ENCODE measurements at regions not wholly inside any gene's neighbourhood (a gene's known extent, or its start where the extent isn't known, plus 50 kb on each side); places are given as distances from the start of the nearest gene placed in this dataset.
A peak's percentile ranks its signal among the peaks of the same experiment; 100 is the strongest.

- TF ChIP-seq ZNF302 (tag by site-specific recombination; IDR thresholded peaks at IDR 0.05; ENCODE audit: low read depth) (no peak), SETDB1 (IDR thresholded peaks at IDR 0.05; ENCODE audit: insufficient read length, low read length) (no peak), ZNF394 (tag by site-specific recombination; IDR thresholded peaks at IDR 0.05; ENCODE audit: borderline replicate concordance) (no peak), ZNF830 (tag by site-specific recombination; IDR thresholded peaks at IDR 0.05; ENCODE audit: low read depth) (no peak), ZNF133 (tag by site-specific recombination; IDR thresholded peaks at IDR 0.05) (no peak), ZBTB17 (tag by site-specific recombination; IDR thresholded peaks at IDR 0.05) (no peak), ZBTB1 (tag by site-specific recombination; IDR thresholded peaks at IDR 0.05) (no peak), TRIM28 (IDR thresholded peaks at IDR 0.05; ENCODE audit: borderline replicate concordance, low read length) (no peak), KLF1 (tag by site-specific recombination; IDR thresholded peaks at IDR 0.05) (no peak)
These were observed 1526.8 kb downstream of the BRD1 start (continued) for GRCh38 chr22:48300877-48301276.

- TF ChIP-seq ZNF302 (tag by site-specific recombination; IDR thresholded peaks at IDR 0.05; ENCODE audit: low read depth): no peak
- TF ChIP-seq EGR2 (tag by site-specific recombination; IDR thresholded peaks at IDR 0.05; ENCODE audit: low read depth): 0 out of 2 replicates have a peak, but pooled peaks have one; percentile 20
- Histone ChIP-seq H3K9me3 (ENCODE audit: control insufficient read depth, insufficient read depth, low read depth, low read length) (no peaks in the 10 kb centered on the region), H3K4me3 (ENCODE audit: low read depth, low read length) (no peak overlapping the region), H3K36me3 (ENCODE audit: control insufficient read depth in 2 of 2, insufficient read depth in 1 of 2, low read length in 2 of 2) (no peaks in the 10 kb centered on the region), H3K4me1 (ENCODE audit: control insufficient read depth, insufficient read depth, low read length) (no peaks in the 10 kb centered on the region), H3K27ac (ENCODE audit: extremely low read depth, low read depth, low read length) (no peak overlapping the region)
- ChIA-PET CTCF (no interaction called here), POLR2A (no interaction called here)
These were observed 1527.9 kb downstream of the BRD1 start for GRCh38 chr22:48299801-48300200.

GRCh38 chr22:48299124-48299523 lies 1528.5 kb downstream of the BRD1 start:
- Histone ChIP-seq H3K9me3 (ENCODE audit: control insufficient read depth, insufficient read depth, low read depth, low read length) (no peaks in the 10 kb centered on the region), H3K4me1 (ENCODE audit: control insufficient read depth, insufficient read depth, low read length) (no peaks in the 10 kb centered on the region), H3K27ac (ENCODE audit: extremely low read depth, low read depth, low read length) (no peak overlapping the region), H3K4me3 (ENCODE audit: low read depth, low read length) (no peak overlapping the region), H3K36me3 (ENCODE audit: control insufficient read depth in 2 of 2, insufficient read depth in 1 of 2, low read length in 2 of 2) (no peaks in the 10 kb centered on the region)
- TF ChIP-seq REST (tag by site-specific recombination; IDR thresholded peaks at IDR 0.05) (no peak), ZNF302 (tag by site-specific recombination; IDR thresholded peaks at IDR 0.05; ENCODE audit: low read depth) (no peak), ZNF513 (tag by site-specific recombination; IDR thresholded peaks at IDR 0.05) (no peak), HOXA7 (CRISPR knock-in tag; IDR thresholded peaks at IDR 0.05; ENCODE audit: borderline replicate concordance) (no peak), ZNF645 (tag by site-specific recombination; IDR thresholded peaks at IDR 0.05) (no peak), ZNF324 (tag by site-specific recombination; IDR thresholded peaks at IDR 0.05) (no peak), YY2 (tag by site-specific recombination; IDR thresholded peaks at IDR 0.05) (no peak), ZNF280C (tag by site-specific recombination; IDR thresholded peaks at IDR 0.05) (no peak), ZBTB6 (tag by site-specific recombination; IDR thresholded peaks at IDR 0.05) (no peak), ZNF791 (tag by site-specific recombination; IDR thresholded peaks at IDR 0.05) (no peak), ZNF707 (tag by site-specific recombination; IDR thresholded peaks at IDR 0.05) (no peak), ZSCAN4 (tag by site-specific recombination; IDR thresholded peaks at IDR 0.05) (no peak), SP2 (tag by site-specific recombination; IDR thresholded peaks at IDR 0.05) (no peak), SCRT2 (tag by site-specific recombination; IDR thresholded peaks at IDR 0.05) (no peak)
- ChIA-PET CTCF (no interaction called here), POLR2A (no interaction called here)
